HCT116 (cell line): ENCODE measurements at regions not wholly inside any gene's neighbourhood (a gene's known extent, or its start where the extent isn't known, plus 50 kb on each side); places are given as distances from the start of the nearest gene placed in this dataset.

ENCODE experiments used
- ATAC-seq: fragments of 200-7000 bp; cut with Tn5 transposase; 2 replicates; pipeline ENCODE4 v1.9.1; 2020; ENCODE audit warnings: mild to moderate bottlenecking, moderate library complexity
- BruUV-seq: library from RNA; stranded (reverse); fragments of 400-500 nt; replicated peaks from 2 replicates; lab custom pipeline; 2021; lab: Mats Ljungman, UMichigan
- CTCF ChIA-PET: fragments of 300-600 bp; sonication (Branson Sonifier 250); formaldehyde crosslinking; loops from one replicate; lab custom pipeline; 2021; ENCODE audit warnings: antibody characterized with exemption; lab: Charles Lee
- POLR2A ChIA-PET: fragments of 300-600, 350-600 bp; sonication (Branson Sonifier 250); formaldehyde crosslinking; loops from one replicate; lab custom pipeline; 2021; ENCODE audit warnings: antibody characterized with exemption; lab: Charles Lee
- RAD21 ChIA-PET, 2 experiments: fragments of 300-600 bp; sonication (Branson Sonifier 250); formaldehyde crosslinking; loops; one replicate each; lab custom pipeline; 2023; ENCODE audit warnings: low total read pairs in 2 of 2; ENCODE audit not compliant: uncharacterized antibody in 2 of 2, unreplicated experiment in 2 of 2, low non-redundant PET in 1 of 2; lab: Charles Lee
- DNase-seq: peaks from one replicate; pipeline ENCODE4 v3.0.0-alpha.2; 2010; ENCODE audit warnings: low read depth, low spot score
- H2AFZ ChIP-seq: fragments of 200-600 bp; shearing (Covaris generic), sonication (generic); 2 replicates; pipeline ENCODE4 v1.6.1; 2017; ENCODE audit warnings: low read depth, mixed run types, mixed read lengths, antibody characterized with exemption, low read length; ENCODE audit not compliant: poor library complexity, severe bottlenecking
- H3K27ac ChIP-seq: 2 replicates; pipeline ENCODE4 v1.5.1; 2012; ENCODE audit warnings: low read depth, low read length
- H3K27me3 ChIP-seq: fragments of 200-600 bp; sonication (generic); 2 replicates; pipeline ENCODE4 v1.6.1; 2016; ENCODE audit warnings: mixed run types, low read length, mixed read lengths; ENCODE audit not compliant: insufficient read depth
- H3K36me3 ChIP-seq, 2 experiments: fragments of 200-500 bp in 1 of 2; fragments of 200-600 bp in 1 of 2; sonication (Bioruptor generic) in 1 of 2; sonication (generic) in 1 of 2; 2 replicates each; pipeline versions ENCODE4 v1.5.1 to v1.6.1; 2014 to 2016; ENCODE audit warnings: low read length in 2 of 2, inconsistent platforms in 1 of 2, mixed read lengths in 1 of 2, mixed run types in 1 of 2; ENCODE audit not compliant: insufficient read depth in 2 of 2, control insufficient read depth in 1 of 2
- H3K4me1 ChIP-seq, 2 experiments: fragments of 200-600 bp in 1 of 2; sonication (generic) in 1 of 2; 2 replicates each; pipeline versions ENCODE4 v1.5.1 to v1.6.1; 2012 to 2017; ENCODE audit warnings: low read length in 2 of 2, inconsistent platforms in 1 of 2, mild to moderate bottlenecking in 1 of 2, mixed read lengths in 1 of 2, mixed run types in 1 of 2, moderate library complexity in 1 of 2; ENCODE audit not compliant: insufficient read depth in 2 of 2, control insufficient read depth in 1 of 2
- H3K4me2 ChIP-seq: fragments of 200-600 bp; sonication (generic); 2 replicates; pipeline ENCODE4 v1.6.1; 2017; ENCODE audit warnings: mixed run types, low read length, mixed read lengths
- H3K4me3 ChIP-seq, 2 experiments: fragments of 200-600 bp in 1 of 2; sonication (generic) in 1 of 2; replicated peaks in 1 of 2; 2 replicates each; pipeline ENCODE4 v1.5.1; 2011 to 2016; ENCODE audit warnings: low read length in 2 of 2, control low read depth in 1 of 2, low read depth in 1 of 2, mild to moderate bottlenecking in 1 of 2, mixed read lengths in 1 of 2, mixed run types in 1 of 2
- H3K79me2 ChIP-seq: fragments of 200-600 bp; sonication (generic); 2 replicates; pipeline ENCODE4 v1.6.1; 2017; ENCODE audit warnings: mild to moderate bottlenecking, mixed run types, low read length, moderate library complexity, mixed read lengths; ENCODE audit not compliant: insufficient read depth
- H3K9ac ChIP-seq: fragments of 200-600 bp; sonication (generic); 2 replicates; pipeline ENCODE4 v1.6.1; 2016; ENCODE audit warnings: low read length, mixed read lengths
- H3K9me2 ChIP-seq: fragments of 200-600 bp; sonication (generic), shearing (Covaris generic); 2 replicates; pipeline ENCODE4 v1.6.1; 2017; ENCODE audit warnings: mixed run types, mild to moderate bottlenecking, moderate library complexity; ENCODE audit not compliant: insufficient read depth
- H3K9me3 ChIP-seq, 2 experiments: fragments of 200-500 bp in 1 of 2; fragments of 200-600 bp in 1 of 2; sonication (Bioruptor generic) in 1 of 2; sonication (generic) in 1 of 2; 2 replicates each; pipeline ENCODE4 v1.6.1; 2014 to 2017; ENCODE audit warnings: low read length in 2 of 2, mixed read lengths in 2 of 2, inconsistent platforms in 1 of 2, low read depth in 1 of 2, mild to moderate bottlenecking in 1 of 2, mixed run types in 1 of 2, moderate library complexity in 1 of 2; ENCODE audit not compliant: control insufficient read depth in 1 of 2, insufficient read depth in 1 of 2
- H4K20me1 ChIP-seq: fragments of 200-600 bp; sonication (generic), shearing (Covaris generic); 2 replicates; pipeline ENCODE4 v1.6.1; 2017; ENCODE audit warnings: mixed run types, mild to moderate bottlenecking, moderate library complexity; ENCODE audit not compliant: insufficient read depth
- ATF3 ChIP-seq: IDR thresholded peaks from 2 replicates; pipeline ENCODE4 v1.6.1; 2012
- CEBPB ChIP-seq: IDR thresholded peaks from 2 replicates; pipeline ENCODE4 v1.6.1; 2012; ENCODE audit warnings: low read depth
- EGR1 ChIP-seq: IDR thresholded peaks from 2 replicates; pipeline ENCODE4 v1.6.1; 2012; ENCODE audit warnings: low read depth
- ELF1 ChIP-seq: IDR thresholded peaks from 2 replicates; pipeline ENCODE4 v1.6.1; 2012; ENCODE audit warnings: low read depth, borderline replicate concordance
- EZH2 ChIP-seq: fragments of 200-600 bp; sonication (generic); IDR thresholded peaks from 2 replicates; pipeline ENCODE4 v1.6.1; 2017; ENCODE audit warnings: antibody characterized with exemption, mixed run types
- EZH2phosphoT487 ChIP-seq: fragments of 200-600 bp; IDR thresholded peaks from 2 replicates; pipeline ENCODE4 v1.6.1; 2018; ENCODE audit warnings: antibody characterized with exemption, borderline replicate concordance
- FOSL1 ChIP-seq: IDR thresholded peaks from 2 replicates; pipeline ENCODE4 v1.6.1; 2012; ENCODE audit warnings: low read depth
- POLR2A ChIP-seq: IDR thresholded peaks from 2 replicates; pipeline ENCODE4 v1.7.0; 2011; ENCODE audit warnings: borderline replicate concordance; ENCODE audit not compliant: insufficient read depth, insufficient read length; ENCODE audit errors: extremely low read depth
- POLR2AphosphoS5 ChIP-seq: IDR thresholded peaks from 2 replicates; pipeline ENCODE4 v1.6.1; 2011; ENCODE audit warnings: mild to moderate bottlenecking, low read depth, low read length, moderate library complexity
- RAD21 ChIP-seq: IDR thresholded peaks from 2 replicates; pipeline ENCODE4 v1.6.1; 2012; ENCODE audit warnings: low read depth, mild to moderate bottlenecking
- SIN3A ChIP-seq: IDR thresholded peaks from 2 replicates; pipeline ENCODE4 v1.6.1; 2012; ENCODE audit warnings: low read depth
- SRF ChIP-seq: IDR thresholded peaks from 2 replicates; pipeline ENCODE4 v1.6.1; 2012; ENCODE audit warnings: low read depth
- TCF7L2 ChIP-seq: IDR thresholded peaks from 2 replicates; pipeline ENCODE4 v1.7.0; 2011; ENCODE audit warnings: borderline replicate concordance, inconsistent platforms; ENCODE audit not compliant: insufficient read depth, insufficient read length; ENCODE audit errors: extremely low read depth
- YY1 ChIP-seq: IDR thresholded peaks from 2 replicates; pipeline ENCODE4 v1.6.1; 2011; ENCODE audit warnings: low read length, low read depth, moderate library complexity, mild to moderate bottlenecking; ENCODE audit not compliant: insufficient replicate concordance; ENCODE audit errors: extremely low read depth
- ZBTB33 ChIP-seq: IDR thresholded peaks from 2 replicates; pipeline ENCODE4 v1.6.1; 2011; ENCODE audit warnings: mild to moderate bottlenecking, low read length, moderate library complexity; ENCODE audit not compliant: insufficient replicate concordance; ENCODE audit errors: extremely low read depth
- ZFX ChIP-seq: fragments of 450-650 bp; IDR thresholded peaks from 2 replicates; pipeline ENCODE4 v1.6.1; 2017
- ZNF274 ChIP-seq: fragments of 200-500 bp; sonication (Bioruptor generic); IDR thresholded peaks from 2 replicates; pipeline ENCODE4 v1.6.1; 2014; ENCODE audit warnings: mild to moderate bottlenecking, low read depth, low read length, inconsistent platforms
- intact Hi-C: fragments of 100-400 bp; cut with micrococcal nuclease; formaldehyde crosslinking; loops from 2 replicates; pipeline ENCODE4 v1.10.0; 2022
- TF ChIP-seq, protein P1 (sequence below), 3 experiments: fragments of 200-600 bp in 1 of 3; sonication (generic) in 1 of 3; IDR thresholded peaks in 2 of 3; conservative IDR thresholded peaks in 1 of 3; 2 replicates each; pipeline ENCODE4 v1.5.1; 2012 to 2017; ENCODE audit warnings: low read depth in 2 of 3, low read length in 2 of 3, antibody characterized with exemption in 1 of 3, borderline replicate concordance in 1 of 3, control low read depth in 1 of 3, mild to moderate bottlenecking in 1 of 3, mixed read lengths in 1 of 3, mixed run types in 1 of 3, moderate library complexity in 1 of 3; ENCODE audit not compliant: insufficient read depth in 1 of 3
- TF ChIP-seq, protein P2 (sequence below): IDR thresholded peaks from 2 replicates; pipeline ENCODE4 v1.6.1; 2012; ENCODE audit warnings: low read depth

GRCh38 chr20:54323227-54323734 lies 115.4 kb downstream of the PFDN4 start:
- TF ChIP-seq, protein P1, sequence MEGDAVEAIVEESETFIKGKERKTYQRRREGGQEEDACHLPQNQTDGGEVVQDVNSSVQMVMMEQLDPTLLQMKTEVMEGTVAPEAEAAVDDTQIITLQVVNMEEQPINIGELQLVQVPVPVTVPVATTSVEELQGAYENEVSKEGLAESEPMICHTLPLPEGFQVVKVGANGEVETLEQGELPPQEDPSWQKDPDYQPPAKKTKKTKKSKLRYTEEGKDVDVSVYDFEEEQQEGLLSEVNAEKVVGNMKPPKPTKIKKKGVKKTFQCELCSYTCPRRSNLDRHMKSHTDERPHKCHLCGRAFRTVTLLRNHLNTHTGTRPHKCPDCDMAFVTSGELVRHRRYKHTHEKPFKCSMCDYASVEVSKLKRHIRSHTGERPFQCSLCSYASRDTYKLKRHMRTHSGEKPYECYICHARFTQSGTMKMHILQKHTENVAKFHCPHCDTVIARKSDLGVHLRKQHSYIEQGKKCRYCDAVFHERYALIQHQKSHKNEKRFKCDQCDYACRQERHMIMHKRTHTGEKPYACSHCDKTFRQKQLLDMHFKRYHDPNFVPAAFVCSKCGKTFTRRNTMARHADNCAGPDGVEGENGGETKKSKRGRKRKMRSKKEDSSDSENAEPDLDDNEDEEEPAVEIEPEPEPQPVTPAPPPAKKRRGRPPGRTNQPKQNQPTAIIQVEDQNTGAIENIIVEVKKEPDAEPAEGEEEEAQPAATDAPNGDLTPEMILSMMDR (IDR thresholded peaks at IDR 0.05 in 2 of 3, conservative IDR thresholded peaks at IDR 0.05 in 1 of 3; ENCODE audit: borderline replicate concordance in 1 of 3, insufficient read depth in 1 of 3, low read depth in 2 of 3, low read length in 2 of 3), result no peak
- TF ChIP-seq POLR2AphosphoS5 (no peak), ATF3 (no peak), SIN3A (no peak), ZFX (no peak), YY1 (no peak), CEBPB (no peak), EZH2phosphoT487 (no peak), POLR2A (no peak), EGR1 (no peak), TCF7L2 (no peak), RAD21 (no peak), FOSL1 (no peak), SRF (no peak), ELF1 (no peak), ZBTB33 (no peak), ZNF274 (no peak), EZH2 (no peak)
- TF ChIP-seq, protein P2, sequence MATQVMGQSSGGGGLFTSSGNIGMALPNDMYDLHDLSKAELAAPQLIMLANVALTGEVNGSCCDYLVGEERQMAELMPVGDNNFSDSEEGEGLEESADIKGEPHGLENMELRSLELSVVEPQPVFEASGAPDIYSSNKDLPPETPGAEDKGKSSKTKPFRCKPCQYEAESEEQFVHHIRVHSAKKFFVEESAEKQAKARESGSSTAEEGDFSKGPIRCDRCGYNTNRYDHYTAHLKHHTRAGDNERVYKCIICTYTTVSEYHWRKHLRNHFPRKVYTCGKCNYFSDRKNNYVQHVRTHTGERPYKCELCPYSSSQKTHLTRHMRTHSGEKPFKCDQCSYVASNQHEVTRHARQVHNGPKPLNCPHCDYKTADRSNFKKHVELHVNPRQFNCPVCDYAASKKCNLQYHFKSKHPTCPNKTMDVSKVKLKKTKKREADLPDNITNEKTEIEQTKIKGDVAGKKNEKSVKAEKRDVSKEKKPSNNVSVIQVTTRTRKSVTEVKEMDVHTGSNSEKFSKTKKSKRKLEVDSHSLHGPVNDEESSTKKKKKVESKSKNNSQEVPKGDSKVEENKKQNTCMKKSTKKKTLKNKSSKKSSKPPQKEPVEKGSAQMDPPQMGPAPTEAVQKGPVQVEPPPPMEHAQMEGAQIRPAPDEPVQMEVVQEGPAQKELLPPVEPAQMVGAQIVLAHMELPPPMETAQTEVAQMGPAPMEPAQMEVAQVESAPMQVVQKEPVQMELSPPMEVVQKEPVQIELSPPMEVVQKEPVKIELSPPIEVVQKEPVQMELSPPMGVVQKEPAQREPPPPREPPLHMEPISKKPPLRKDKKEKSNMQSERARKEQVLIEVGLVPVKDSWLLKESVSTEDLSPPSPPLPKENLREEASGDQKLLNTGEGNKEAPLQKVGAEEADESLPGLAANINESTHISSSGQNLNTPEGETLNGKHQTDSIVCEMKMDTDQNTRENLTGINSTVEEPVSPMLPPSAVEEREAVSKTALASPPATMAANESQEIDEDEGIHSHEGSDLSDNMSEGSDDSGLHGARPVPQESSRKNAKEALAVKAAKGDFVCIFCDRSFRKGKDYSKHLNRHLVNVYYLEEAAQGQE, result no peak
- Histone ChIP-seq H3K9ac (no peak overlapping the region), H3K9me3 (no peaks in the 10 kb centered on the region), H3K9me2 (no peaks in the 10 kb centered on the region), H3K27ac (no peak overlapping the region), H3K79me2 (no peaks in the 10 kb centered on the region), H4K20me1 (no peaks in the 10 kb centered on the region), H3K4me3 (no peak overlapping the region), H3K27me3 (peaks cover 4% of the 10 kb centered on the region; the same call in 1 of the 2 replicates), H3K36me3 (no peaks in the 10 kb centered on the region), H3K4me2 (no peak overlapping the region), H2AFZ (no peak overlapping the region), H3K4me1 (no peaks in the 10 kb centered on the region)
- RAD21 ChIA-PET, result no interaction called here
- intact Hi-C loops, result no loop called here
- DNase-seq (no peak), ATAC-seq (no peak)
- no TSS peak for BruUV-seq
- POLR2A ChIA-PET, result no interaction called here
- CTCF ChIA-PET, result no interaction called here
